Suprapubic skin (tissue), 3 donors: ENCODE measurements at regions not wholly inside any gene's neighbourhood (a gene's known extent, or its start where the extent isn't known, plus 50 kb on each side); places are given as distances from the start of the nearest gene placed in this dataset.

Experiments used
- EP300 ChIP-seq: sonication (generic); formaldehyde crosslinking; IDR thresholded peaks from one replicate; pipeline ENCODE4 v1.6.1; 2017; ENCODE audit warnings: antibody characterized with exemption
- POLR2A ChIP-seq, 2 donors: fragments of 450-650 bp; IDR thresholded peaks; one replicate each; pipeline ENCODE4 v1.6.1; 2017; ENCODE audit warnings: antibody characterized with exemption in 2 of 2, mild to moderate bottlenecking in 2 of 2, moderate library complexity in 2 of 2
- TF ChIP-seq, protein P1 (sequence below), 2 donors: fragments of 200-600 bp in 1 of 2; fragments of 450-650 bp in 1 of 2; sonication (generic) in 1 of 2; IDR thresholded peaks; one replicate each; pipeline ENCODE4 v1.5.1; 2016 to 2019; ENCODE audit warnings: antibody characterized with exemption in 2 of 2, mild to moderate bottlenecking in 1 of 2, moderate library complexity in 1 of 2

DNA sequence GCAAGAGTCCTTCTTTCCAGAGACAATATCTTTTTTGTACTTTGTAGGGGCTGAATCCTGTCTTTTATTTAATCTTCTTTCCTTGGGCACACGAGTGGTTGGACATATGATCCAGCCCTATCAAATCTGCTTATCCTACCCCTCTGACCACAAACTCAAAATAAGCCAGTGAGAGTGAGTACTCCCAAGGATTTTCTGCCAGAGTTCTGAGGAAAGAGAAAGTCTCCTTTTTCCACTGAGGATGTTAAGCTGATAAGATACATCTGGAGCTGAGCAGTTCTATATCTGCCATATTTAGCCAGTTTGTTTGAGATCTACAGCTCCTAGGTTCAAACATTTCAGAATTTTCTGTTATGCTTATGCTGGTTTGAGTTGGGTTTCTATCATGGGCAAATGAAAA lies 134.8 kb upstream of the NWD2 start:
- TF ChIP-seq EP300 (no peak), POLR2A (IDR thresholded peaks at IDR 0.05) (no peak)
- TF ChIP-seq, protein P1, sequence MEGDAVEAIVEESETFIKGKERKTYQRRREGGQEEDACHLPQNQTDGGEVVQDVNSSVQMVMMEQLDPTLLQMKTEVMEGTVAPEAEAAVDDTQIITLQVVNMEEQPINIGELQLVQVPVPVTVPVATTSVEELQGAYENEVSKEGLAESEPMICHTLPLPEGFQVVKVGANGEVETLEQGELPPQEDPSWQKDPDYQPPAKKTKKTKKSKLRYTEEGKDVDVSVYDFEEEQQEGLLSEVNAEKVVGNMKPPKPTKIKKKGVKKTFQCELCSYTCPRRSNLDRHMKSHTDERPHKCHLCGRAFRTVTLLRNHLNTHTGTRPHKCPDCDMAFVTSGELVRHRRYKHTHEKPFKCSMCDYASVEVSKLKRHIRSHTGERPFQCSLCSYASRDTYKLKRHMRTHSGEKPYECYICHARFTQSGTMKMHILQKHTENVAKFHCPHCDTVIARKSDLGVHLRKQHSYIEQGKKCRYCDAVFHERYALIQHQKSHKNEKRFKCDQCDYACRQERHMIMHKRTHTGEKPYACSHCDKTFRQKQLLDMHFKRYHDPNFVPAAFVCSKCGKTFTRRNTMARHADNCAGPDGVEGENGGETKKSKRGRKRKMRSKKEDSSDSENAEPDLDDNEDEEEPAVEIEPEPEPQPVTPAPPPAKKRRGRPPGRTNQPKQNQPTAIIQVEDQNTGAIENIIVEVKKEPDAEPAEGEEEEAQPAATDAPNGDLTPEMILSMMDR (IDR thresholded peaks at IDR 0.05): no peak
